B cell (primary cell): ENCODE measurements at regions not wholly inside any gene's neighbourhood (a gene's known extent, or its start where the extent isn't known, plus 50 kb on each side); places are given as distances from the start of the nearest gene placed in this dataset.

Source experiments
- ATAC-seq: fragments of 200-7000 bp; cut with Tn5 transposase; one replicate; pipeline ENCODE4 v1.10.0; 2021; ENCODE audit warnings: low read depth, mild to moderate bottlenecking, moderate number of reproducible peaks, moderate library complexity
- CTCF ChIA-PET: fragments of 350-600 bp; sonication (Branson Sonifier 250); formaldehyde crosslinking; loops from one replicate; lab custom pipeline; 2021; ENCODE audit warnings: antibody characterized with exemption, inconsistent platforms; lab: Charles Lee
- POLR2A ChIA-PET: fragments of 350-600 bp; sonication (Branson Sonifier 250); formaldehyde crosslinking; loops from one replicate; lab custom pipeline; 2021; ENCODE audit warnings: antibody characterized with exemption; lab: Charles Lee
- DNase-seq: peaks from one replicate; pipeline ENCODE4 v3.0.0; 2013
- H2AFZ ChIP-seq: 2 replicates; pipeline ENCODE4 v1.6.1; 2012; ENCODE audit warnings: mild to moderate bottlenecking, low read depth, low read length; ENCODE audit not compliant: insufficient read depth, poor library complexity, severe bottlenecking
- H3K27ac ChIP-seq, 2 donors: 1 replicate in 1 of 2; 2 replicates in 1 of 2; pipeline ENCODE4 v1.5.1; 2012 to 2013; ENCODE audit warnings: low read length in 2 of 2, mild to moderate bottlenecking in 2 of 2, moderate library complexity in 1 of 2
- H3K27me3 ChIP-seq, 4 experiments: fragments of 200-600 bp in 1 of 4; sonication (generic) in 1 of 4; replicated peaks in 1 of 4; 1 replicate in 2 of 4; 2 replicates in 2 of 4; pipeline versions ENCODE4 v1.6.1 to v1.7.0; 2013 to 2016; ENCODE audit warnings: low read length in 3 of 4, mild to moderate bottlenecking in 2 of 4, mixed read lengths in 1 of 4, moderate library complexity in 1 of 4; ENCODE audit not compliant: insufficient read depth in 4 of 4, control insufficient read depth in 3 of 4; ENCODE audit errors: control extremely low read depth in 1 of 4
- H3K36me3 ChIP-seq, 2 experiments: replicated peaks in 1 of 2; 1 replicate in 1 of 2; 2 replicates in 1 of 2; pipeline versions ENCODE4 v1.6.1 to v1.7.1; 2013; ENCODE audit warnings: low read length in 1 of 2; ENCODE audit not compliant: insufficient read depth in 2 of 2, control insufficient read depth in 1 of 2; ENCODE audit errors: control extremely low read depth in 1 of 2, extremely low read depth in 1 of 2
- H3K4me1 ChIP-seq, 2 donors: fragments of 200-600 bp in 1 of 2; sonication (generic) in 1 of 2; 1 replicate in 1 of 2; 2 replicates in 1 of 2; pipeline versions ENCODE4 v1.5.1 to v1.6.1; 2013 to 2017; ENCODE audit warnings: low read length in 2 of 2; ENCODE audit not compliant: control insufficient read depth in 2 of 2, insufficient read depth in 2 of 2
- H3K4me2 ChIP-seq: replicated peaks from 2 replicates; pipeline ENCODE3; 2012; ENCODE audit warnings: mild to moderate bottlenecking, low read depth, low read length; ENCODE audit not compliant: poor library complexity, severe bottlenecking
- H3K4me3 ChIP-seq, 5 experiments: fragments of 200-600 bp in 1 of 5; sonication (generic) in 1 of 5; 1 replicate in 3 of 5; 2 replicates in 2 of 5; pipeline versions ENCODE4 v1.5.1 to v1.7.0; 2011 to 2016; ENCODE audit warnings: low read length in 4 of 5, mild to moderate bottlenecking in 4 of 5, low read depth in 2 of 5, control low read depth in 1 of 5, moderate library complexity in 1 of 5; ENCODE audit not compliant: insufficient read depth in 1 of 5; ENCODE audit errors: control extremely low read depth in 1 of 5, extremely low read depth in 1 of 5
- H3K79me2 ChIP-seq: fragments of 200-600 bp; sonication (generic); one replicate; pipeline ENCODE4 v1.6.0; 2016; ENCODE audit warnings: low read length; ENCODE audit not compliant: control insufficient read depth, insufficient read depth
- H3K9ac ChIP-seq: fragments of 200-600 bp; sonication (generic); 2 replicates; pipeline ENCODE4 v1.6.1; 2017; ENCODE audit warnings: mild to moderate bottlenecking, low read length, moderate library complexity
- H3K9me3 ChIP-seq, 3 donors: one replicate each; pipeline versions ENCODE4 v1.6.1 to v1.7.1; 2013; ENCODE audit warnings: low read length in 2 of 3; ENCODE audit not compliant: control insufficient read depth in 2 of 3, insufficient read depth in 1 of 3; ENCODE audit errors: control extremely low read depth in 1 of 3
- H4K20me1 ChIP-seq: 2 replicates; pipeline ENCODE4 v1.6.0; 2012; ENCODE audit warnings: mild to moderate bottlenecking, low read length; ENCODE audit not compliant: insufficient read depth, control insufficient read depth, poor library complexity, severe bottlenecking
- H3K27ac Mint-ChIP-seq: one replicate; pipeline ENCODE4 v1.8.0; 2021; ENCODE audit warnings: mixed read lengths
- H3K27me3 Mint-ChIP-seq: one replicate; pipeline ENCODE4 v1.8.0; 2021; ENCODE audit warnings: mixed read lengths
- H3K4me1 Mint-ChIP-seq: one replicate; pipeline ENCODE4 v1.8.0; 2021; ENCODE audit warnings: mixed read lengths
- H3K4me3 Mint-ChIP-seq: one replicate; pipeline ENCODE4 v1.8.0; 2021; ENCODE audit warnings: mixed read lengths
- H3K9me3 Mint-ChIP-seq: one replicate; pipeline ENCODE4 v1.8.0; 2022; ENCODE audit warnings: mixed read lengths; ENCODE audit not compliant: insufficient read depth
- EZH2 ChIP-seq: IDR thresholded peaks from 2 replicates; pipeline ENCODE4 v1.6.1; 2012; ENCODE audit warnings: borderline replicate concordance, low read depth, mild to moderate bottlenecking, moderate library complexity, low read length; ENCODE audit not compliant: insufficient read depth, poor library complexity, severe bottlenecking
- WGBS: methylation state at CpG from one replicate; pipeline ENCODE4 v1.1.5; 2013; ENCODE audit warnings: missing lambda C conversion rate; ENCODE audit not compliant: insufficient coverage; 5-methylcytosine and 5-hydroxymethylcytosine counted together
- intact Hi-C: fragments of 100-400 bp; cut with micrococcal nuclease; formaldehyde crosslinking; loops from one replicate; pipeline ENCODE4 v1.10.0; 2022
- TF ChIP-seq, protein P1 (sequence below): fragments of 200-600 bp; IDR thresholded peaks from one replicate; pipeline ENCODE4 v1.8.0; 2022; ENCODE audit warnings: antibody characterized with exemption, mild to moderate bottlenecking

DNA sequence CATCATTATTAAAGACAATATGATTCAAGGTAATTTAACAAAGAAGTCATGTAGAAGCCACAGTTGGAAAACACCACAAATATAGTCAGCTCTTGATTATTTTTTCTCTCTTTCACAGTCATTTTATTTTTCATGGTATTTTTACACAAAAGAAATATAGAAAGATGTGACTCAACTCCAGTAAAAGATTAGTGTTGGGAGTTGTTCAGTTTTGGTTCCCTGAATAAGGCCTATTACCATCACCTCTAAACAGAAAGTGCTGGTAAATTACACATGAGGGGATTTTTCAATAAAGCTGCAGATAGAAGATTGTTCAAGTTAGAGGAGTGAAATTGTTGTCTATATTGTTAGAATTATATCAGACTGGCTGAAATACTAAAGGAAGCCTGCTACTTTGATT lies 107.0 kb downstream of the DDIT4L start:
- H3K9me3 Mint-ChIP-seq, result no peaks in the 10 kb centered on the region
- Histone ChIP-seq H3K27me3 (peaks cover 0 to 3% (median 0%) of the 10 kb centered on the region in 4 experiments), H3K9me3 (no peaks in the 10 kb centered on the region), H3K27ac (no peak overlapping the region), H3K9ac (no peak overlapping the region), H3K4me3 (no peak overlapping the region), H3K36me3 (no peaks in the 10 kb centered on the region), H3K4me1 (no peaks in the 10 kb centered on the region), H3K4me2 (no peak overlapping the region), H3K79me2 (no peaks in the 10 kb centered on the region), H2AFZ (no peak overlapping the region), H4K20me1 (no peaks in the 10 kb centered on the region)
- no peak for ATAC-seq
- no peak overlapping the region for H3K27ac Mint-ChIP-seq
- no peaks in the 10 kb centered on the region for H3K27me3 Mint-ChIP-seq
- H3K4me1 Mint-ChIP-seq, result no peaks in the 10 kb centered on the region
- TF ChIP-seq, protein P1, sequence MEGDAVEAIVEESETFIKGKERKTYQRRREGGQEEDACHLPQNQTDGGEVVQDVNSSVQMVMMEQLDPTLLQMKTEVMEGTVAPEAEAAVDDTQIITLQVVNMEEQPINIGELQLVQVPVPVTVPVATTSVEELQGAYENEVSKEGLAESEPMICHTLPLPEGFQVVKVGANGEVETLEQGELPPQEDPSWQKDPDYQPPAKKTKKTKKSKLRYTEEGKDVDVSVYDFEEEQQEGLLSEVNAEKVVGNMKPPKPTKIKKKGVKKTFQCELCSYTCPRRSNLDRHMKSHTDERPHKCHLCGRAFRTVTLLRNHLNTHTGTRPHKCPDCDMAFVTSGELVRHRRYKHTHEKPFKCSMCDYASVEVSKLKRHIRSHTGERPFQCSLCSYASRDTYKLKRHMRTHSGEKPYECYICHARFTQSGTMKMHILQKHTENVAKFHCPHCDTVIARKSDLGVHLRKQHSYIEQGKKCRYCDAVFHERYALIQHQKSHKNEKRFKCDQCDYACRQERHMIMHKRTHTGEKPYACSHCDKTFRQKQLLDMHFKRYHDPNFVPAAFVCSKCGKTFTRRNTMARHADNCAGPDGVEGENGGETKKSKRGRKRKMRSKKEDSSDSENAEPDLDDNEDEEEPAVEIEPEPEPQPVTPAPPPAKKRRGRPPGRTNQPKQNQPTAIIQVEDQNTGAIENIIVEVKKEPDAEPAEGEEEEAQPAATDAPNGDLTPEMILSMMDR, result no peak
- no peak for TF ChIP-seq EZH2
- POLR2A ChIA-PET, result no interaction called here
- intact Hi-C loops, result no loop called here
- CTCF ChIA-PET, result interaction anchor here (3.5 kb wide), 1 partner anchor 10 kb away, joined by 15 read pairs; no protein-coding TSS in a partner anchor
- no peak for DNase-seq
- no peak overlapping the region for H3K4me3 Mint-ChIP-seq

DNA sequence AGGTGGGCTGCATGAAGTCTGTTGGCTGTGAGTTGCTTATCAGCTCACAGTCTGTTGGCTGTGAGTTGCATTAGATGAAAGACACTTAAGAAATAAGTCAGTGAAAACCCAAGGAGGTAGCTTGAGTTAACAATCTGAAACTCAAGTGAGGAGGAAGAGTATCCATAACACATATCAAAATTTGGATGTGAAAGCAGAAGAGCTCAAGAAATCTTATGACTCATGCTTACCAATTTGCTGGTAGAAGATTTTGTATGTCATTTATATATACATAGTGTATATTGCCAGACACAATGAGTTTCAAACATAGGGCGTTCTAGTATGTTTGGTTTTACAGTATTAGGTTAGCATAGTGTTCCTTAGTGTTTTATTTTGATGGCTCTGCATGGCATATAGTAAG lies 107.4 kb downstream of the DDIT4L start:
- Mint-ChIP-seq H3K27me3 (no peaks in the 10 kb centered on the region), H3K4me1 (no peaks in the 10 kb centered on the region), H3K9me3 (no peaks in the 10 kb centered on the region), H3K27ac (no peak overlapping the region), H3K4me3 (no peak overlapping the region)
- ChIA-PET POLR2A (no interaction called here), CTCF (interaction anchor here (3.5 kb wide), 1 partner anchor 10 kb away, joined by 15 read pairs; no protein-coding TSS in a partner anchor)
- H3K79me2 ChIP-seq, result no peaks in the 10 kb centered on the region
- H3K9me3 ChIP-seq, result no peaks in the 10 kb centered on the region
- H4K20me1 ChIP-seq, result no peaks in the 10 kb centered on the region
- peaks cover 0 to 3% (median 0%) of the 10 kb centered on the region in 4 experiments for H3K27me3 ChIP-seq
- H3K27ac ChIP-seq, result no peak overlapping the region
- H3K36me3 ChIP-seq, result no peaks in the 10 kb centered on the region
- H3K4me3 ChIP-seq, result no peak overlapping the region
- H3K9ac ChIP-seq, result no peak overlapping the region
- TF ChIP-seq, protein P1, result no peak
- TF ChIP-seq EZH2, result no peak
- intact Hi-C loops, result no loop called here
- no peaks in the 10 kb centered on the region for H3K4me1 ChIP-seq
- no peak for ATAC-seq
- DNase-seq, result no peak
- H2AFZ ChIP-seq, result no peak overlapping the region
- WGBS, result no CpG with 5 or more reads among the region's 1 CpG
- H3K4me2 ChIP-seq, result no peak overlapping the region
